ENCODE measurements at regions not wholly inside any gene's neighbourhood (a gene's known extent, or its start where the extent isn't known, plus 50 kb on each side); places are given as distances from the start of the nearest gene placed in this dataset.
"Not testable (repeated sequence)": the region's sequence is repeated elsewhere in the genome, so short reads cannot be mapped to it uniquely, and the experiment has no call there.

DNA sequence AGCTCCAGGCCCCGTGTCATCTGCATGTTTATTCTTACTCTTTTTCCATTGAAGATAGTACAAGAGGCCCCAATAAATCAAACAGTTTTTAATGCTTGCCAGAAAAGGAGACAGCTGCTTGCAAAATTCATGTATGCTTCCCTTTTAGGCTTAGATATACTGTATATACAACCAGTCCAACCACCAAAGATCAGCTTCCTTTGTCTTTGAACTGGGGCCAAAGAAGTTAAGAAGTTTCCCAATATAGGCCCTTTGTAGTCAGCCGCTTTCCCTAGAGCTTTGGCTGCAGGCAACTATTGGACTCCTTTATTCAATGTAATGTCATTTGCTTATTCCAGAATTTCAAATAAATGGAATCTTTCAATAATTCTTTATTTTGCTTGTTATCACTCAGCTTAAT is 1395.0 kb downstream of the GATA3 start:
- no peak overlapping the region for H3K4me3 Mint-ChIP-seq

DNA sequence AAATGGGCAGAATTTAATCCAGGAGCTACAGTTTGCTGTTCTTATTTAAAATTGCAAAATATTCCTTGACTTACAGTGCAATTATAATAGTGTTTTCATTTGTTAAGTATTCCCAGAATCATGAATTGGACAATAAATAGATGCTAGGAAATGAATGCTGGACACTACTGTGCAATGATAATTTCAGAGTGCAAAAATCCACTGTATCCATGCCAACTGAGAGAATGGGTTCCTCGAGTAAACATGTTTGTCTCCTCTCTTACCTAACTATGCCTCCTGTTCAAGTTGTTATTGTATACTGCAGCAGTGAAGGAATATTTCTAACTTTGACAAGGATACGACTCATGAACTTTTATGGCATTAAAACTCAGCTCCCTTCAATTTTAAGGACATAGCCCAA is 1396.3 kb downstream of the GATA3 start:
- Mint-ChIP-seq H3K4me1 (no peaks in the 10 kb centered on the region), H3K4me3 (no peak overlapping the region), H3K9me3 (ENCODE audit: low read depth) (peaks cover 4% of the 10 kb centered on the region), H3K27me3 (peaks cover 4% of the 10 kb centered on the region), H3K36me3 (ENCODE audit: low read depth) (no peaks in the 10 kb centered on the region), H3K27ac (no peak overlapping the region)
- no peak for DNase-seq
- intact Hi-C loops (cut with DNase I, micrococcal nuclease): no loop called here
- ChIA-PET CTCF (interaction anchor here (1.3 kb wide), 1 partner anchor 16 kb away, joined by 3 read pairs; no protein-coding TSS in a partner anchor), POLR2A (no interaction called here)
- ATAC-seq: no peak

More for the DNA sequence above, 1395.0 kb downstream of the GATA3 start:
- Mint-ChIP-seq H3K27ac (no peak overlapping the region), H3K27me3 (peaks cover 4% of the 10 kb centered on the region), H3K4me1 (no peaks in the 10 kb centered on the region), H3K9me3 (ENCODE audit: low read depth) (peaks cover 4% of the 10 kb centered on the region), H3K36me3 (ENCODE audit: low read depth) (no peaks in the 10 kb centered on the region)
- ATAC-seq (no peak), DNase-seq (no peak)
- ChIA-PET POLR2A (no interaction called here), CTCF (no interaction called here)
- intact Hi-C loops (cut with DNase I, micrococcal nuclease): no loop called here

DNA sequence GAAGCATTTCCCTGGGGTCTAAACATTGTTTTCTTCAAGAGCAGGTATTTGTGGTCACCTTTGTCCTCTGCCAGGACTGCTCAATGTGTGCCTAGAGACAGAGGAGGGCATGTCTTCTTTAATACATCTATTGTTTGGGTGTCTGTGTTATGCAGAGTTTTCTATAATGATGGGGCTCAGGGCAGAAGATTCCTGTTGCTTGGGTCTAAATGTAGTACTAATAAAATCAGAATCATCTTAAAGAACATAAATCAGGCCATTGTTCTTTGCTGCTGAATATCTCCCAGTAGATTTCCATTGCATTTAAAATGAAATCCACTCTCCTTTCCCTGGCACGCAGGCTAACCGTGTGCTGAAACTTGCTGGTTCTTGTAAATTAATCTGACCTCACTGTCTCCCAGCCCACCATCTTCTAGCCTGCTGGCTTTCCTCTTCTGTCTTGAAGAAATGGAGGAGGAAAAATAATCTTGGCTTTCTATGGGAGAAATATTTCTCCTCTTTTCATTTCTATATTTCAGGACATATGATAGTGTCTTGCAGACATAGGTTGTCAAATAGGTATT is 1396.8 kb downstream of the GATA3 start:
- Mint-ChIP-seq H3K27ac (no peak overlapping the region), H3K4me3 (no peak overlapping the region), H3K36me3 (ENCODE audit: low read depth) (no peaks in the 10 kb centered on the region), H3K9me3 (ENCODE audit: low read depth) (peaks cover 4% of the 10 kb centered on the region), H3K4me1 (no peaks in the 10 kb centered on the region), H3K27me3 (peaks cover 4% of the 10 kb centered on the region)
- intact Hi-C loops (cut with DNase I, micrococcal nuclease): no loop called here
- no peak for ATAC-seq
- CTCF ChIA-PET: interaction anchor here (1.3 kb wide), 1 partner anchor 15 kb away, joined by 3 read pairs; no protein-coding TSS in a partner anchor
- POLR2A ChIA-PET: no interaction called here
- DNase-seq: no peak

DNA sequence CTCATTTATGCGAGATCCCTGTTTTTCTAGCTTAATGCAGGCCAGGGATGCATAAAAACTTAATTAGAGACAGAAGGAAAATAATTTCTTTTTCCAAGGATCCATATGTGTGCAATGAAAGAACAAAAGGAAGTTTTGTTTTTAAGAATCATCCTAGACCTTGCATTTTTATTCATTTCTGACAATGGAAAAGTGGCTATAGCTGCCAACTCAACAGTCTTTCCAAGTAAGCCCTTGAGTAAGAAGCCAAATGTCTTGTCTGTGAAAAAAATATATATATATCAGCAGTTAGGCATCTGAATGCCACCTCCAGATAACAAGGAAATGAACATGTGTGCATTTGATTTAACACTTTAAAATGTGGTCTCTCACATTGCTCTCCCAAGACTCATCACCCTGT is 1397.6 kb downstream of the GATA3 start:
- H3K36me3 Mint-ChIP-seq (ENCODE audit: low read depth): no peaks in the 10 kb centered on the region
- no peak overlapping the region for H3K4me3 Mint-ChIP-seq
- H3K9me3 Mint-ChIP-seq (ENCODE audit: low read depth): peaks cover 4% of the 10 kb centered on the region
- H3K27me3 Mint-ChIP-seq: peaks cover 6% of the 10 kb centered on the region
- no peaks in the 10 kb centered on the region for H3K4me1 Mint-ChIP-seq
- ChIA-PET POLR2A (no interaction called here), CTCF (no interaction called here)
- DNase-seq (no peak), ATAC-seq (no peak)
- no peak overlapping the region for H3K27ac Mint-ChIP-seq
- intact Hi-C loops (cut with DNase I, micrococcal nuclease): no loop called here

DNA sequence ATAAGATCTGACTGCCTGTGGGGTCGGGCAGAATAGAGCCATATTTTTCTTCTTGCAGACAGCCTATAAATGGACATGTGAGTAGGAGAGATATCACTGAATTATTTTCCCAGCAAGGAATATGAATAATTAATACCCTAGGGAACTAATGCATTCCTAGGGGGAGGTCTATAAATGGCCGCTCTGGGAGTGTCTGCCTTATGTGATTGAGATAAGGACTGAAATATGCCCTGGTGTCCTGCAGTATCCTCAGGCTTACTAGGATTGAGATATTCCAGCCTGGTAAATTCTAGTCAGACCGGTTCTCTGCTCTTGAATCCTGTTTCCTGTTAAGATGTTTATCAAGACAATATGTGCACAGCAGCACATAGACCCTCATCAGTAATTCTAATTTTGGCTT is 1399.4 kb downstream of the GATA3 start:
- intact Hi-C loops (cut with DNase I, micrococcal nuclease); H3K36me3 Mint-ChIP-seq (ENCODE audit: low read depth); ATAC-seq; CTCF ChIA-PET; H3K9me3 Mint-ChIP-seq (ENCODE audit: low read depth); H3K27ac Mint-ChIP-seq; DNase-seq; H3K4me3 Mint-ChIP-seq; H3K4me1 Mint-ChIP-seq; POLR2A ChIA-PET; H3K27me3 Mint-ChIP-seq: not testable (repeated sequence)

DNA sequence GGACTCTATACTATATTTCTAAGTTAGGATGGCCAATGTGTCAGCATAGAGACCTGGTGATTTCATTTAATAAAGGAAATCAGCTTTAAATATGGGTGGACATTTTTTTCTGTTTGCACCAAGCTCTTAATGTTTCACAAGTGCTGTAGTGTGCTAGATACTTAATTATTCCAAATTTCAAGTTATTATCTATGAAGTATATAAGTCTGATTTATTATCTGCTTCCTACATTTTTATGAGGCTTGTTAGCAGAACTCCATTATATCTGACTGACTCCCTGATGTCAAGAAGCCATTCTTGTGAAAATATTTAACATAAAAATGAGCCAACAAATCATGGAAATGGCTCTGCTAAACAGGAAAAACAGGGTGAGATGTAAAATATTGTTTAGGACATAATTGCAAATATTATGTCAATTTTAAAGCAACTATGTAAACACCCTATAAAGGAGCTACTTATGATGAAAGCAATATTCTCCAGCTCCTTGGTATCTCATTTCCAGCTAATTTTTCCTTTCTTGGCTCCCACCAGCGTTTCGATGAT is 1415.2 kb downstream of the GATA3 start:
- POLR2A ChIA-PET: no interaction called here

DNA sequence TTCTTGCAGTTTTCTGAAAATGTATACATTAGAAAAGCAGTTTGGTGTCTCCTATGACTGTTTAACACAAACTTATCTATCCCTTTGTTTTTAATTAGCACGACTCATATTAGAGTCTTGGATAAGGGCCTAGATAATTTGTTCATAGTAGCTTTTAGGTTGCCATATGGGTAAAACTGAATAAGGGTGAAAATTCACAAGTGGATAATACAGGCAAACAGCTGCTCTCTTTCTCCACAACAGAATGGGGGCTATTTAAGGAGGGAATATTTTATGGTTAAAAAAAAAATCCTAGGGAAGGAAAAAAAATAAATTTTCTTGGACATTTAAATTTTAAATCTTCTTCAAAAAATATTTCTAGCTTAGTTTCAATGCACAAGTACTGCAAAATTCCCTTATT is 1416.1 kb downstream of the GATA3 start:
- Mint-ChIP-seq H3K4me1 (no peaks in the 10 kb centered on the region), H3K27ac (no peak overlapping the region), H3K4me3 (no peak overlapping the region), H3K9me3 (ENCODE audit: low read depth) (no peaks in the 10 kb centered on the region), H3K36me3 (ENCODE audit: low read depth) (no peaks in the 10 kb centered on the region), H3K27me3 (no peaks in the 10 kb centered on the region)
- no peak for DNase-seq
- intact Hi-C loops (cut with DNase I, micrococcal nuclease): no loop called here
- CTCF ChIA-PET: no interaction called here
- no peak for ATAC-seq
- POLR2A ChIA-PET: no interaction called here

More for the DNA sequence above, 1415.2 kb downstream of the GATA3 start:
- DNase-seq (no peak), ATAC-seq (no peak)
- H3K9me3 Mint-ChIP-seq (ENCODE audit: low read depth): no peaks in the 10 kb centered on the region
- H3K4me1 Mint-ChIP-seq: no peaks in the 10 kb centered on the region
- H3K27me3 Mint-ChIP-seq: no peaks in the 10 kb centered on the region
- intact Hi-C loops (cut with DNase I, micrococcal nuclease): no loop called here
- CTCF ChIA-PET: interaction anchor here (0.5 kb wide), 1 partner anchor 43 kb away, joined by 4 read pairs; no protein-coding TSS in a partner anchor
- no peaks in the 10 kb centered on the region for H3K36me3 Mint-ChIP-seq (ENCODE audit: low read depth)
- H3K27ac Mint-ChIP-seq: no peak overlapping the region
- H3K4me3 Mint-ChIP-seq: no peak overlapping the region

DNA sequence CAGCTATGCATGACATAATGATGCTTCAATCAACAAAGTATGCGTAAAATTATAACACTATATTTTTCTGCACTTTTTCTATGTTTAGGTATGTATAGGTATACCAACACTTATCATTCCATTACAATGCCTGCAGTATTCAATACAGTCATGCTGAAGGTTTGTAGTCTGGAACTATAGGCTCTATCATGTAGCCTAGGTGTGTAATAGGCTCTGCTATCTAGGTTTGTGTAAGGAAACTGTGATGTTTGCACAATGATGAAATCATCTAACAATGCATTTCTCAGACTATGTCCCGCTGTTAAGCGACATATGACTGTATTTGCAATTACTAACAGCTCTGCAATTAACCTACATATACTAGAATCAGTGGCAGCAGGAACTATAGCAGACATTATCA is 1447.5 kb downstream of the GATA3 start:
- ChIA-PET POLR2A (no interaction called here), CTCF (no interaction called here)
- intact Hi-C loops (cut with DNase I, micrococcal nuclease): no loop called here
- Mint-ChIP-seq H3K36me3 (ENCODE audit: low read depth) (no peaks in the 10 kb centered on the region), H3K4me3 (no peak overlapping the region), H3K27me3 (peaks cover 3% of the 10 kb centered on the region), H3K9me3 (ENCODE audit: low read depth) (no peaks in the 10 kb centered on the region), H3K4me1 (no peaks in the 10 kb centered on the region), H3K27ac (no peak overlapping the region)
- DNase-seq (no peak), ATAC-seq (no peak)

DNA sequence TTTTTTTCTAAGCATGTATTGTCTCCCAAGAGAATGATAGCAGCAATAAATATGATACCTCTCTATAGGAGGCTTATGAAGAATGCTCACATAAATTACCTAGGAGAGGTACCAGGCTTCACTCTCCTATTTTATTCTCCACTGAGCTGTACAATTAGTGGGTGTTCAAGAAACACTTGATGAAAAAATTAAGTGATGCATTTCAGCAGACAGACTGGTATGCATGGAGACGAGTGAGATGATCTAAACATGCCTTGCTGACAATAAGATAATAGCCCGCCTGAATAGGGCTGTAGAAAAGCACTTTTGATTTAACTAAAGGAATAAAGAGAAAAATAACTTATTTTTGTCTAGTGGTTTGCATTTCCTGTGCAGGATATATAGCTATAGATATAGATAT is 1449.7 kb downstream of the GATA3 start:
- DNase-seq: no peak
- ChIA-PET CTCF (no interaction called here), POLR2A (no interaction called here)
- ATAC-seq: no peak
- H3K9me3 Mint-ChIP-seq (ENCODE audit: low read depth): no peaks in the 10 kb centered on the region
- peaks cover 3% of the 10 kb centered on the region for H3K27me3 Mint-ChIP-seq
- H3K4me1 Mint-ChIP-seq: no peaks in the 10 kb centered on the region
- H3K36me3 Mint-ChIP-seq (ENCODE audit: low read depth): no peaks in the 10 kb centered on the region
- H3K4me3 Mint-ChIP-seq: no peak overlapping the region
- no peak overlapping the region for H3K27ac Mint-ChIP-seq
- intact Hi-C loops (cut with DNase I, micrococcal nuclease): no loop called here

DNA sequence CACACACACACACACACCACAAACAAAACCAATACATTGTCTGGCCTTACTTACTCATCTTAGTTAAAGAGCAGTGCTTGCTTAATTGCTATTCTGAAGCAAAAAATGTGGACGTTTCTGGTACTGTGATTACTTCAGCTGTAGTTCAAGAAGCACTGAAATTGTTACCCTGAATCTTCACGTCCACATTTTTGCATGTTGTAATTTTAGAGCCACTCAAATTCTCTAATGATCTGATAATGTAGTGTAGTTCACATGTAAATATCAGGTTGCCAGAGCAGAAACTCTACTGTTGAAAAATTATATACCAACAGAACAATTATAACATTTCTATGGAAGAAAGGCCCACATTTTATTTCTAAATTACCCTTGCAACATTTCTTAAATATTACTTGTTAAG is 1451.1 kb downstream of the GATA3 start:
- H3K36me3 Mint-ChIP-seq (ENCODE audit: low read depth): no peaks in the 10 kb centered on the region
- ATAC-seq (no peak), DNase-seq (no peak)
- H3K4me3 Mint-ChIP-seq: no peak overlapping the region
- CTCF ChIA-PET: no interaction called here
- peaks cover 3% of the 10 kb centered on the region for H3K27me3 Mint-ChIP-seq
- no peaks in the 10 kb centered on the region for H3K4me1 Mint-ChIP-seq
- no peak overlapping the region for H3K27ac Mint-ChIP-seq
- no peaks in the 10 kb centered on the region for H3K9me3 Mint-ChIP-seq (ENCODE audit: low read depth)
- POLR2A ChIA-PET: no interaction called here
- intact Hi-C loops (cut with DNase I, micrococcal nuclease): no loop called here

DNA sequence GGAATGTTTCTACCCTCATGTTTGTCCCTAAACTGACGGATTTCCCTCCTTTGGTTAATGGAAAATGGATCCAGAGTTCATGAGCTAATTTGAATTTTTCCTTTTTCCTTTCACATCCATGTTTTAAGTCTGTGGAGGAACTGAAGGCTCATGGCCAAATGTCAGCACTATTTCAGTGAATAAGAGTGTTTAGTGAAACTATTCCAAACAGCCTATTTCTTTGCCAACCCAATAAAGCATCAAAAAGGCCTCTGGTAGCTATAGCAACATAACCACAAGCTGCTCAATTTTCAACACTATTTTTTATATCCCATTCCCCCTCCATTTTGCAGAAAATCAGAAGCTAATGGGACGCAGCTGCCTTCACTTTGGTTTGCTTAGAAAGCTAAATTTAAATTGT is 1454.1 kb downstream of the GATA3 start:
- ChIA-PET POLR2A (no interaction called here), CTCF (no interaction called here)
- Mint-ChIP-seq H3K4me1 (no peaks in the 10 kb centered on the region), H3K27me3 (no peaks in the 10 kb centered on the region), H3K27ac (no peak overlapping the region), H3K36me3 (ENCODE audit: low read depth) (no peaks in the 10 kb centered on the region), H3K4me3 (no peak overlapping the region), H3K9me3 (ENCODE audit: low read depth) (no peaks in the 10 kb centered on the region)
- DNase-seq: no peak
- intact Hi-C loops (cut with DNase I, micrococcal nuclease): no loop called here
- no peak for ATAC-seq

DNA sequence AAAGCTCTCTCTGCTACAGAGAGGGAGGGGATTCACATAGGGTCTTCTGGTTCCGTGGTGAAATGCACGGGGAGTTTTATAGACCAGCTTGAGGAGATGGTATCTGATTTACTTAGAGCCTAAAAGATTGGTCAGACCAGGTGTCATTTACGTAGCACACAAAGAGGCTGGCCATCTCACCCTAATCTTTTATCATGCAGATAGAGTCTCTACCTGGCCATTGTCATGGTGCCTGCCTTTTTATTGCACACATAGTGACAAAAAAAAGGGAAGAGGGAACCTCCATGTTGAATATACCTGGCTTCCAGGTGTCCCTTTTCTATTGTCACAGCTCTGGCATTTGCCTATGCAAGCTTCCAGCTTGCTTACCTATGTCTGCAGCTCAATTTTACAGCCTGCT is 1456.1 kb downstream of the GATA3 start:
- no peaks in the 10 kb centered on the region for H3K27me3 Mint-ChIP-seq
- H3K4me1 Mint-ChIP-seq: no peaks in the 10 kb centered on the region
- intact Hi-C loops (cut with DNase I, micrococcal nuclease): no loop called here
- H3K36me3 Mint-ChIP-seq (ENCODE audit: low read depth): no peaks in the 10 kb centered on the region
- no peak overlapping the region for H3K27ac Mint-ChIP-seq
- ATAC-seq: no peak
- DNase-seq: no peak
- no peak overlapping the region for H3K4me3 Mint-ChIP-seq
- CTCF ChIA-PET: no interaction called here
- H3K9me3 Mint-ChIP-seq (ENCODE audit: low read depth): no peaks in the 10 kb centered on the region
- POLR2A ChIA-PET: no interaction called here

DNA sequence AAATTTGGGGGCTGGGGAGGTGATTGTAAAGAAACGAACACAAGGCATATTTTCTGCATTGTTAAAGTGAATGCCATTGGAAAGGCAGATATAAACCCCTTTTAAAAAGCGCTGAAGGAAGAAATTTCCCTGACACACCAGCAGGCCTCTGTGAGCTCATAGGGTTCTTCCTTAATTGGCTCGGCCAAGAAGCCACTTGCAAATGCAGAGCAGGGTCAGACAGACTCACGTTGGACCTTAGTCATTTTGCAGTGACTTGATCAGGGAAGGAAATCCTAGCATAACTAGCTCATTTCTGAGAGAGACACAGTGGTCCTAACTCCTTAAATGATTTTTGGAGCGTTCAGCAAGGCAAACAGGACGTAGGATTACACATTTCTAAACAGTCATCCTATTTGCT is 1461.4 kb downstream of the GATA3 start:
- POLR2A ChIA-PET: no interaction called here

More for the DNA sequence above, 1461.4 kb downstream of the GATA3 start:
- H3K4me3 Mint-ChIP-seq: no peak overlapping the region
- CTCF ChIA-PET: no interaction called here
- H3K4me1 Mint-ChIP-seq: no peaks in the 10 kb centered on the region
- DNase-seq: no peak
- ATAC-seq: no peak
- no peak overlapping the region for H3K27ac Mint-ChIP-seq
- no peaks in the 10 kb centered on the region for H3K9me3 Mint-ChIP-seq (ENCODE audit: low read depth)
- no peaks in the 10 kb centered on the region for H3K27me3 Mint-ChIP-seq
- no peaks in the 10 kb centered on the region for H3K36me3 Mint-ChIP-seq (ENCODE audit: low read depth)
- intact Hi-C loops (cut with DNase I, micrococcal nuclease): no loop called here
